Stimulated activated CD8-positive, alpha-beta memory T cell treated with anti-CD3 and anti-CD28 coated beads, Interleukin-12 subunit alpha, Interleukin-12 subunit beta, amount 100 ng/mL, for 24 hours (primary cell): ENCODE measurements at regions not wholly inside any gene's neighbourhood (a gene's known extent, or its start where the extent isn't known, plus 50 kb on each side); places are given as distances from the start of the nearest gene placed in this dataset.

Experiments
- DNase-seq: peaks from one replicate; pipeline ENCODE4 v3.0.0-alpha.2; 2020; ENCODE audit errors: extremely low read depth

- DNase-seq: no peak
Observed at GRCh38 chr22:48185071-48186055, 1422.9 kb downstream of the TBC1D22A start.

GRCh38 chr22:48182846-48183805 is 1420.7 kb downstream of the TBC1D22A start:
- no peak for DNase-seq

GRCh38 chr22:48182031-48182430 is 1419.6 kb downstream of the TBC1D22A start:
- DNase-seq: no peak

- DNase-seq: no peak
Observed at GRCh38 chr22:48181263-48181955, 1419.0 kb downstream of the TBC1D22A start.

GRCh38 chr22:48180631-48181030 is 1418.2 kb downstream of the TBC1D22A start:
- DNase-seq: no peak

- DNase-seq: no peak
Observed at GRCh38 chr22:48179571-48180546, 1417.4 kb downstream of the TBC1D22A start.

- no peak for DNase-seq
Observed at GRCh38 chr22:48178536-48178935, 1416.1 kb downstream of the TBC1D22A start.

GRCh38 chr22:48177631-48178030 is 1415.2 kb downstream of the TBC1D22A start:
- DNase-seq: no peak

GRCh38 chr22:48175721-48176120 is 1413.3 kb downstream of the TBC1D22A start:
- no peak for DNase-seq

- no peak for DNase-seq
Observed at GRCh38 chr22:48173773-48174160, 1411.3 kb downstream of the TBC1D22A start.

- no peak for DNase-seq
Observed at GRCh38 chr22:48173061-48173772, 1410.8 kb downstream of the TBC1D22A start.

GRCh38 chr22:48171271-48171691 is 1408.8 kb downstream of the TBC1D22A start:
- DNase-seq: no peak

- DNase-seq: no peak
Observed at GRCh38 chr22:48169227-48169626, 1406.8 kb downstream of the TBC1D22A start.

- no peak for DNase-seq
Observed at GRCh38 chr22:48167238-48167637, 1404.8 kb downstream of the TBC1D22A start.

GRCh38 chr22:48161298-48161697 is 1398.8 kb downstream of the TBC1D22A start:
- DNase-seq: no peak

GRCh38 chr22:48157676-48158075 is 1395.2 kb downstream of the TBC1D22A start:
- no peak for DNase-seq

GRCh38 chr22:48156603-48157355 is 1394.3 kb downstream of the TBC1D22A start:
- DNase-seq: no peak

- no peak for DNase-seq
Observed at GRCh38 chr22:48155446-48155845, 1393.0 kb downstream of the TBC1D22A start.

- DNase-seq: no peak
Observed at GRCh38 chr22:48154943-48155240, 1392.4 kb downstream of the TBC1D22A start.
